ENCODE measurements at regions not wholly inside any gene's neighbourhood (a gene's known extent, or its start where the extent isn't known, plus 50 kb on each side); places are given as distances from the start of the nearest gene placed in this dataset.

DNA sequence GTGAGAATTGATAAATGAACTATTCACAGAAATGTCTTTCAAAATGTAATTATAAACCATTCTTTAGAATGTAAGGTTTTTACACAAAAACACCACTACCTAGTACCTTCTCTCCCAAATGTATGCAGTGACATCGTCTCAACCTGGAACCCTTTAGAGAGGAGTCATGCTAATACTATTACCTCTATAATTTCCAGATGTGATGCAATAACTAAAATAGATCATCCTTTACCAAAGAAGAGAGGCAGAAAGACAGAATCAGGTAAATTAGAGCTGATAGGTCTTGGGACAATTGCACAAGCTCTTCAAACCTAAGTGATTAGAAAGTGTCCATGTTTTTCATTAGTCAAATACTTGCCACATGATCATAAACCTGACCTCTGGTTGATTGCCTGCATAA, 96.7 kb downstream of the HDGFL1 start:
- no peaks in the 10 kb centered on the region for H3K4me1 ChIP-seq
- no peaks in the 10 kb centered on the region for H3K27me3 ChIP-seq
- intact Hi-C loops (cut with DNase I): no loop called here
- no peak for DNase-seq
- TF ChIP-seq POLR2A (IDR thresholded peaks at IDR 0.05) (no peak), POLR2AphosphoS5 (IDR thresholded peaks at IDR 0.05) (no peak), EP300 (IDR thresholded peaks at IDR 0.05) (no peak)
- TF ChIP-seq, protein P1, sequence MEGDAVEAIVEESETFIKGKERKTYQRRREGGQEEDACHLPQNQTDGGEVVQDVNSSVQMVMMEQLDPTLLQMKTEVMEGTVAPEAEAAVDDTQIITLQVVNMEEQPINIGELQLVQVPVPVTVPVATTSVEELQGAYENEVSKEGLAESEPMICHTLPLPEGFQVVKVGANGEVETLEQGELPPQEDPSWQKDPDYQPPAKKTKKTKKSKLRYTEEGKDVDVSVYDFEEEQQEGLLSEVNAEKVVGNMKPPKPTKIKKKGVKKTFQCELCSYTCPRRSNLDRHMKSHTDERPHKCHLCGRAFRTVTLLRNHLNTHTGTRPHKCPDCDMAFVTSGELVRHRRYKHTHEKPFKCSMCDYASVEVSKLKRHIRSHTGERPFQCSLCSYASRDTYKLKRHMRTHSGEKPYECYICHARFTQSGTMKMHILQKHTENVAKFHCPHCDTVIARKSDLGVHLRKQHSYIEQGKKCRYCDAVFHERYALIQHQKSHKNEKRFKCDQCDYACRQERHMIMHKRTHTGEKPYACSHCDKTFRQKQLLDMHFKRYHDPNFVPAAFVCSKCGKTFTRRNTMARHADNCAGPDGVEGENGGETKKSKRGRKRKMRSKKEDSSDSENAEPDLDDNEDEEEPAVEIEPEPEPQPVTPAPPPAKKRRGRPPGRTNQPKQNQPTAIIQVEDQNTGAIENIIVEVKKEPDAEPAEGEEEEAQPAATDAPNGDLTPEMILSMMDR (IDR thresholded peaks at IDR 0.05): no peak
- H3K27ac ChIP-seq: no peak overlapping the region
- H3K9me3 ChIP-seq: no peaks in the 10 kb centered on the region
- H3K4me3 ChIP-seq: no peak overlapping the region
- H3K36me3 ChIP-seq: no peaks in the 10 kb centered on the region
- 88 to 93% methylated on average over 1 of the region's 1 CpG for WGBS, 2 donors

DNA sequence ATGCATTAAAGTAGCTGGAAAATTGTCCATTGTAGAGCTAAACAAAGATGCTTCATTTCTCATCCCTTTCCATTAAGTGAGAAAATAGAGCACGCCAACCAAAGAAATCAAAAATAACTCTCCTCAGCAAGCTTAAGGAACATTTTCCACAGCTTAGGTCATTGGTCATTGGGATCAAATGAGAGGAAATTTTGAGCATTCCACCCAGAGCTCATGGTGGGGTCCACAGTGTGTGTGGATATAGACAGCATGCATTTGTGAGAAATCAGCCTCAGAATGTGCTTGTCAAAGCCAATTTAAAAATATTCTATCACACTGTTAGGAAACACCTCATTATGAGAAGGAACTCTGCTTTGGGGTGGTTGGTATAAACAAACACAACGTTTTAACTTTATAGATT, 97.2 kb downstream of the HDGFL1 start:
- H3K27ac ChIP-seq: no peak overlapping the region
- no peaks in the 10 kb centered on the region for H3K4me1 ChIP-seq
- H3K27me3 ChIP-seq: no peaks in the 10 kb centered on the region
- intact Hi-C loops (cut with DNase I): no loop called here
- no peak for DNase-seq
- TF ChIP-seq POLR2A (IDR thresholded peaks at IDR 0.05) (no peak), EP300 (IDR thresholded peaks at IDR 0.05) (no peak), POLR2AphosphoS5 (IDR thresholded peaks at IDR 0.05) (no peak)
- TF ChIP-seq, protein P1 (IDR thresholded peaks at IDR 0.05): no peak
- 77 to 82% methylated on average over 2 of the region's 2 CpGs for WGBS, 2 donors
- no peaks in the 10 kb centered on the region for H3K36me3 ChIP-seq
- no peak overlapping the region for H3K4me3 ChIP-seq
- no peaks in the 10 kb centered on the region for H3K9me3 ChIP-seq

DNA sequence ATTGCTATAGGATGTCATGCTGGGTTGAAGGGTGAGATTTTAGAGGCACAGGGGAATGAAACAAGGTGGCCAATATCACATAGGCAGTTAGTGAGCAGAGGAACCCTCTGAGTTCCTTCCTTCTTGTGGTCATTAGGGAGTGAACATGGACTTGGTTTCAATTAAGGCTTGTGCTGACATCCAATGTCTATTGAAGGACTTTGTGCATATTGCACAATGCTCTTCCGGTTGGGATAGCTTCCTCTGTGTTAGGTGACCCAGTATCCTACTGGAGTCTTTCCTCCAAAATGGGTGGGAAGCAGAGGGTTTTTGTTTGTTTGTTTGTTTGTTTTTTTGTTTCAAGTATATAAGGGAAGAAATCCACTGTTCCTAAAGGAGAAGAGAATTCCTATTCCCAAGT, 98.5 kb downstream of the HDGFL1 start:
- WGBS, 2 donors: 47 to 58% methylated on average over 1 of the region's 1 CpG
- intact Hi-C loops (cut with DNase I): no loop called here
- Histone ChIP-seq H3K27ac (no peak overlapping the region), H3K9me3 (no peaks in the 10 kb centered on the region), H3K4me3 (no peak overlapping the region), H3K36me3 (no peaks in the 10 kb centered on the region), H3K27me3 (no peaks in the 10 kb centered on the region), H3K4me1 (no peaks in the 10 kb centered on the region)
- TF ChIP-seq, protein P1 (IDR thresholded peaks at IDR 0.05): no peak
- TF ChIP-seq POLR2A (IDR thresholded peaks at IDR 0.05): no peak
- TF ChIP-seq POLR2AphosphoS5 (IDR thresholded peaks at IDR 0.05): no peak
- TF ChIP-seq EP300 (IDR thresholded peaks at IDR 0.05): no peak
- DNase-seq: no peak

DNA sequence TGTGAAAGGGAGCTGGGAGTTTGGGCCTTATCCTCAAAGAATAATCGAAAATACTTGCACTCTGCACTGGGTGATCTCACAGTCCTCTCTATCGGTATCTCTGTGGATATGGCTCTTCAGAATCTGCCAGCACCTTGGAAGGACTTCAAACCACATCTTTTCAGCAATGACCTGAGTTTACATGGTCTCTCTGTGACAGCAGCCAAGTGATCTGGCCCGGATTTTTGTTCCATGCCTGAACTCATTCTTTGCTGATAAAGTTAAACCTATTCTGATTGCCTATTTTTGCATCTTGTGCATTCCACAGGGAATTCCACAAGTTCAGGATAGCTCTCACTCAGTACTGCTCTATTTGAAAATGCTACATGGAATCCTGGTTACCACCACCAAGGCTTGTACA, 98.9 kb downstream of the HDGFL1 start:
- 88 to 89% methylated on average over 3 of the region's 3 CpGs for WGBS, 2 donors

DNA sequence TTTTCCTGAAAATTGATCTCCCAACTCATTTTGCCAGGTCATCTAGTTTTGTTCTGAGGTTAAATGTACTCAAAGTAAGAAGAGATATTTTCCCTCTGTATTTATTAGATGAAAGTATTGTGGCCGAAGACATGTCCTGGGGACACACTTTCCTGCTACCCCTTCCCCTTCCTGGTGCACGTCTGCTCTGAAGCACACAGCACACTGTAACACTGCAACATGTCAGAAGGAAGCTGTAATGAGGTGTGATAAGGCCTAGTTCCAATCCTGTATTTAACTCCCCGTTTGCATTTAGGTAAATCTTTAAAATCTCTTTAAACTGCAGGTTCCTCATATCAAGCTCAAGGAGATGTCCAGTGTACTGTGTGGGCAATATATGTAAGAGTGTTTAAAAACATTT, 99.4 kb downstream of the HDGFL1 start:
- 85 to 90% methylated on average over 3 of the region's 3 CpGs for WGBS, 2 donors
- Histone ChIP-seq H3K4me1 (no peaks in the 10 kb centered on the region), H3K27ac (no peak overlapping the region), H3K9me3 (no peaks in the 10 kb centered on the region), H3K4me3 (no peak overlapping the region), H3K27me3 (no peaks in the 10 kb centered on the region), H3K36me3 (no peaks in the 10 kb centered on the region)
- no peak for DNase-seq
- TF ChIP-seq POLR2AphosphoS5 (IDR thresholded peaks at IDR 0.05) (no peak), POLR2A (IDR thresholded peaks at IDR 0.05) (no peak), EP300 (IDR thresholded peaks at IDR 0.05) (no peak)
- TF ChIP-seq, protein P1 (IDR thresholded peaks at IDR 0.05): no peak
- intact Hi-C loops (cut with DNase I): no loop called here

More for the DNA sequence above, 98.9 kb downstream of the HDGFL1 start:
- no peaks in the 10 kb centered on the region for H3K9me3 ChIP-seq
- TF ChIP-seq POLR2A (IDR thresholded peaks at IDR 0.05) (no peak), EP300 (IDR thresholded peaks at IDR 0.05) (no peak)
- H3K27ac ChIP-seq: no peak overlapping the region
- no peak overlapping the region for H3K4me3 ChIP-seq
- intact Hi-C loops (cut with DNase I): no loop called here
- no peak for DNase-seq
- H3K4me1 ChIP-seq: no peaks in the 10 kb centered on the region
- no peaks in the 10 kb centered on the region for H3K27me3 ChIP-seq
- no peaks in the 10 kb centered on the region for H3K36me3 ChIP-seq

Measured in sigmoid colon (tissue), 6 donors.